Adrenal gland (tissue), 9 donors: ENCODE measurements at regions not wholly inside any gene's neighbourhood (a gene's known extent, or its start where the extent isn't known, plus 50 kb on each side); places are given as distances from the start of the nearest gene placed in this dataset.

ENCODE experiments used
- DNase-seq, 7 donors: peaks; one replicate each; pipeline ENCODE4 v3.0.0-alpha.2; 2019 to 2020
- H3K27ac ChIP-seq, 5 donors: fragments of 200-600 bp; sonication (generic) in 4 of 5; 1 replicate in 3 of 5; 2 replicates in 2 of 5; pipeline versions ENCODE4 v1.5.1 to v1.8.0; 2016 to 2020; ENCODE audit warnings: mild to moderate bottlenecking in 1 of 5
- H3K27me3 ChIP-seq: fragments of 200-600 bp; 2 replicates; pipeline ENCODE4 v1.8.0; 2021
- H3K36me3 ChIP-seq, 2 donors: fragments of 200-600 bp; replicated peaks in 1 of 2; 1 replicate in 1 of 2; 2 replicates in 1 of 2; pipeline versions ENCODE4 v1.5.1 to v1.8.0; 2018 to 2022
- H3K4me1 ChIP-seq, 2 donors: fragments of 200-600 bp; replicated peaks in 1 of 2; 1 replicate in 1 of 2; 2 replicates in 1 of 2; pipeline versions ENCODE4 v1.5.1 to v1.8.0; 2018 to 2021
- H3K4me3 ChIP-seq, 4 donors: fragments of 200-600 bp; sonication (generic) in 3 of 4; one replicate each; pipeline ENCODE4 v1.5.1; 2016 to 2018
- H3K9me3 ChIP-seq, 3 donors: fragments of 200-600 bp; sonication (generic) in 1 of 3; replicated peaks in 1 of 3; 1 replicate in 2 of 3; 2 replicates in 1 of 3; pipeline versions ENCODE4 v1.5.1 to v1.8.0; 2016 to 2021
- CTCF ChIP-seq, 6 experiments: fragments of 450-650 bp in 4 of 6; fragments of 200-600 bp in 2 of 6; sonication (generic) in 1 of 6; IDR thresholded peaks; 1 replicate in 5 of 6; 2 replicates in 1 of 6; pipeline versions ENCODE4 v1.5.1 to v1.8.0; 2016 to 2021; ENCODE audit warnings: antibody characterized with exemption in 6 of 6, mild to moderate bottlenecking in 2 of 6, moderate library complexity in 1 of 6
- POLR2A ChIP-seq, 2 donors: fragments of 450-650 bp; IDR thresholded peaks; one replicate each; pipeline ENCODE4 v1.6.1; 2017; ENCODE audit warnings: antibody characterized with exemption in 2 of 2, mild to moderate bottlenecking in 2 of 2, moderate library complexity in 1 of 2
- WGBS, 4 donors: extraction: QIAGEN DNeasy Blood & Tissue Kit in 2 of 4; methylation state at CpG; one replicate each; pipeline versions ENCODE4 v1.1.5 to v1.1.7; 2013 to 2017; 5-methylcytosine and 5-hydroxymethylcytosine counted together
- intact Hi-C, 2 donors: fragments of 100-400 bp; cut with DNase I; formaldehyde crosslinking; loops; one replicate each; pipeline versions ENCODE4 v1.14.1 to v1.15.0; 2022 to 2023
- donor health status: healthy with polysubstance abuse.
- donor health status: Bipolar disorder and iron deficiency.
- donor health status: DM: yes; HTN: yes; CAD: no.
- donor health status: DM: no; HTN: no; CAD: no.
- donor health status: DM: no; HTN: no; CAD: no.

- TF ChIP-seq POLR2A (IDR thresholded peaks at IDR 0.05): no peak
- TF ChIP-seq CTCF (IDR thresholded peaks at IDR 0.05): no peak
- no peaks in the 10 kb centered on the region for H3K4me1 ChIP-seq
- DNase-seq: no peak
- H3K27ac ChIP-seq: no peak overlapping the region
- 67 to 96% (median 74%) methylated on average over 1 of the region's 1 CpG for WGBS, 4 donors
- no peaks in the 10 kb centered on the region for H3K9me3 ChIP-seq
- intact Hi-C loops: no loop called here
- no peaks in the 10 kb centered on the region for H3K36me3 ChIP-seq
- no peaks in the 10 kb centered on the region for H3K27me3 ChIP-seq
- H3K4me3 ChIP-seq: no peak overlapping the region
These were observed 439.9 kb upstream of the SOX5 start for GRCh38 chr12:24389394-24389793.

DNA sequence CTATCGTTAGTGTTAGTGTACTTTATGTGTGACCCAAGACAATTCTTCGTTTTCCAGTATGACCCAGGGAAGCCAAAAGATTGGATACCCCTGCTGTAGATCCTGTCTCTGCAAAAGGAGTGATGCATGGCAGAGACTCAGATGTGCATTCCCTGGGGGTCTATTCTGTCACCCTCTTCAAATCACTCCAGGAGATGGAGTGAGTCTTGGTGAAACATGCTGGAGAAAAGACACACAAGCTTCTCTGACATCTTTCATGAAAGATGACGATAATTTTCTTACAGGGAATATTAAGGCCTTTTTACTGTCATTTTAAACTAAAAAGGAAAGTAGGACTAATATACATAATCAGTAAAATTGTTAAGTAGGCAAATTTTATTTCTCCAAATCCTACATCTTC lies 437.9 kb upstream of the SOX5 start:
- no peak overlapping the region for H3K4me3 ChIP-seq
- no peaks in the 10 kb centered on the region for H3K4me1 ChIP-seq
- no peak overlapping the region for H3K27ac ChIP-seq
- intact Hi-C loops: no loop called here
- no peaks in the 10 kb centered on the region for H3K36me3 ChIP-seq
- DNase-seq: no peak
- no peaks in the 10 kb centered on the region for H3K27me3 ChIP-seq
- WGBS, 4 donors: 78 to 88% (median 84%) methylated on average over 3 of the region's 3 CpGs
- H3K9me3 ChIP-seq: no peaks in the 10 kb centered on the region
- TF ChIP-seq POLR2A (IDR thresholded peaks at IDR 0.05) (no peak), CTCF (IDR thresholded peaks at IDR 0.05) (no peak)

DNA sequence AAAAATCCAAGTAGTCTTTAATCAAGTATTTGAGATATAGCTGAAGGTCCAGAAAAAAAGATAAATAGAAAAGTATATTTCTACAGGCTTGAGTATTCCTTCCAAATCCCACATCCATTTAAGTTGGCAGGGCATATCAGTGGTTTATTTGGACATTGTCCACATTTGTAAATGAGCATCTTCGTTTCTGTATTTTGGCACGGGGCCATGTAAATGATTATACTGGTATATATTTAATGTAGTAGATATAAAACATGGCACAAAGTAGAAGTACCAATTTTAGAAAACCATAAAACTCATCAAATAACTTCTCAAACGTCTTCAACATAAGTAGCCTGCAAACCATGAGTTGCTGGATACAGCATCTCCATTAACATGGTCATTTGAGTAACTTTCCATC lies 437.4 kb upstream of the SOX5 start:
- no peak for DNase-seq
- no peak overlapping the region for H3K4me3 ChIP-seq
- TF ChIP-seq POLR2A (IDR thresholded peaks at IDR 0.05) (no peak), CTCF (IDR thresholded peaks at IDR 0.05) (no peak)
- H3K36me3 ChIP-seq: no peaks in the 10 kb centered on the region
- no peaks in the 10 kb centered on the region for H3K4me1 ChIP-seq
- H3K9me3 ChIP-seq: no peaks in the 10 kb centered on the region
- intact Hi-C loops: no loop called here
- no peaks in the 10 kb centered on the region for H3K27me3 ChIP-seq
- 65 to 74% (median 66%) methylated on average over 3 of the region's 3 CpGs for WGBS, 4 donors
- H3K27ac ChIP-seq: no peak overlapping the region

GRCh38 chr12:24381790-24382189 lies 432.3 kb upstream of the SOX5 start:
- Histone ChIP-seq H3K4me1 (no peaks in the 10 kb centered on the region), H3K4me3 (no peak overlapping the region), H3K27me3 (no peaks in the 10 kb centered on the region), H3K36me3 (no peaks in the 10 kb centered on the region), H3K27ac (no peak overlapping the region), H3K9me3 (no peaks in the 10 kb centered on the region)
- TF ChIP-seq CTCF (IDR thresholded peaks at IDR 0.05) (no peak), POLR2A (IDR thresholded peaks at IDR 0.05) (no peak)
- intact Hi-C loops: no loop called here
- no peak for DNase-seq
- 61 to 70% (median 68%) methylated on average over 3 of the region's 3 CpGs for WGBS, 4 donors
